OCI-LY7 (cell line): ENCODE measurements at regions not wholly inside any gene's neighbourhood (a gene's known extent, or its start where the extent isn't known, plus 50 kb on each side); places are given as distances from the start of the nearest gene placed in this dataset.

Experiments
- BruUV-seq: library from RNA; stranded (reverse); fragments of 400-500 nt; replicated peaks from 2 replicates; lab custom pipeline; 2021; lab: Mats Ljungman, UMichigan
- CTCF ChIA-PET: fragments of 300-600 bp; sonication (Branson Sonifier 250); formaldehyde crosslinking; loops from one replicate; lab custom pipeline; 2022; ENCODE audit warnings: antibody characterized with exemption; ENCODE audit not compliant: unreplicated experiment; lab: Charles Lee
- POLR2A ChIA-PET: fragments of 300-600 bp; sonication (Branson Sonifier 250); formaldehyde crosslinking; loops from one replicate; lab custom pipeline; 2022; ENCODE audit warnings: antibody characterized with exemption; lab: Charles Lee
- DNase-seq: peaks from one replicate; pipeline ENCODE4 v3.0.0-alpha.2; 2015; ENCODE audit warnings: low spot score
- H2AFZ ChIP-seq: fragments of 200-600 bp; sonication (generic), shearing (Covaris generic); 2 replicates; pipeline ENCODE4 v1.6.1; 2014; ENCODE audit warnings: mild to moderate bottlenecking, antibody characterized with exemption, low read length, moderate library complexity
- H3K27ac ChIP-seq: fragments of 200-600 bp; sonication (generic); 2 replicates; pipeline ENCODE4 v1.5.1; 2014; ENCODE audit warnings: mixed run types, low read depth, mild to moderate bottlenecking, moderate library complexity, low read length, inconsistent platforms; ENCODE audit not compliant: poor library complexity, severe bottlenecking
- H3K36me3 ChIP-seq: fragments of 200-600 bp; sonication (generic); 2 replicates; pipeline ENCODE4 v1.6.1; 2014; ENCODE audit warnings: mild to moderate bottlenecking, antibody characterized with exemption, low read length, moderate library complexity, mixed read lengths; ENCODE audit not compliant: insufficient read depth
- H3K4me1 ChIP-seq: fragments of 200-600 bp; sonication (generic); 2 replicates; pipeline ENCODE4 v1.5.1; 2014; ENCODE audit warnings: mild to moderate bottlenecking, low read length; ENCODE audit not compliant: insufficient read depth, poor library complexity, severe bottlenecking
- H3K4me2 ChIP-seq: fragments of 200-600 bp; sonication (generic); 2 replicates; pipeline ENCODE4 v1.6.1; 2014; ENCODE audit warnings: mild to moderate bottlenecking, low read length
- H3K4me3 ChIP-seq: fragments of 200-600 bp; sonication (generic); 2 replicates; pipeline ENCODE4 v1.5.1; 2014; ENCODE audit warnings: mild to moderate bottlenecking, low read depth, low read length; ENCODE audit not compliant: poor library complexity, severe bottlenecking
- H3K79me2 ChIP-seq: fragments of 200-600 bp; sonication (generic); 2 replicates; pipeline ENCODE4 v1.6.1; 2016; ENCODE audit warnings: low read depth, mild to moderate bottlenecking, low read length, moderate library complexity, mixed read lengths; ENCODE audit not compliant: insufficient read depth
- H3K9me2 ChIP-seq: fragments of 200-600 bp; sonication (generic); 2 replicates; pipeline ENCODE4 v1.6.1; 2016; ENCODE audit warnings: mild to moderate bottlenecking, low read length, mixed read lengths; ENCODE audit not compliant: insufficient read depth
- H3K9me3 ChIP-seq: fragments of 200-600 bp; sonication (generic); 2 replicates; pipeline ENCODE4 v1.6.1; 2014; ENCODE audit warnings: mild to moderate bottlenecking, mixed run types, low read length, mixed read lengths
- H4K20me1 ChIP-seq: fragments of 200-600 bp; sonication (generic); 2 replicates; pipeline ENCODE4 v1.6.1; 2014; ENCODE audit warnings: mild to moderate bottlenecking, antibody characterized with exemption, low read length, moderate library complexity, mixed read lengths; ENCODE audit not compliant: insufficient read depth
- CTCF ChIP-seq: fragments of 200-600 bp; sonication (generic); conservative IDR thresholded peaks from 2 replicates; pipeline ENCODE4 v1.5.1; 2014; ENCODE audit warnings: mild to moderate bottlenecking, antibody characterized with exemption, low read length, moderate library complexity, mixed read lengths
- EZH2phosphoT487 ChIP-seq: fragments of 200-600 bp; sonication (generic); IDR thresholded peaks from 2 replicates; pipeline ENCODE4 v1.6.1; 2018; ENCODE audit warnings: low read depth, borderline replicate concordance, mild to moderate bottlenecking, mixed run types, antibody characterized with exemption, low read length, moderate library complexity, mixed read lengths
- intact Hi-C: fragments of 100-400 bp; cut with micrococcal nuclease; formaldehyde crosslinking; loops from one replicate; pipeline ENCODE4 v1.10.0; 2022; ENCODE audit not compliant: unreplicated experiment

GRCh38 chr4:93981594-93981993 is 153.0 kb downstream of the ATOH1 start:
- H3K4me2 ChIP-seq, result no peak overlapping the region
- POLR2A ChIA-PET, result interaction anchor here (0.7 kb wide), 1 partner anchor 151 kb away, joined by 3 read pairs; no protein-coding TSS in a partner anchor
- CTCF ChIA-PET, result no interaction called here
- H3K79me2 ChIP-seq, result no peaks in the 10 kb centered on the region
- H3K9me2 ChIP-seq, result no peaks in the 10 kb centered on the region
- TF ChIP-seq EZH2phosphoT487 (no peak), CTCF (no peak)
- intact Hi-C loops, result no loop called here
- H3K4me1 ChIP-seq, result peaks cover 10% of the 10 kb centered on the region
- no peaks in the 10 kb centered on the region for H4K20me1 ChIP-seq
- H3K36me3 ChIP-seq, result no peaks in the 10 kb centered on the region
- no peak overlapping the region for H2AFZ ChIP-seq
- H3K9me3 ChIP-seq, result no peaks in the 10 kb centered on the region
- no TSS peak for BruUV-seq
- no peak for DNase-seq
- no peak overlapping the region for H3K27ac ChIP-seq
- no peak overlapping the region for H3K4me3 ChIP-seq

GRCh38 chr4:93982255-93982654 is 153.7 kb downstream of the ATOH1 start:
- Histone ChIP-seq H2AFZ (no peak overlapping the region), H3K9me3 (no peaks in the 10 kb centered on the region), H3K4me3 (no peak overlapping the region), H4K20me1 (no peaks in the 10 kb centered on the region), H3K36me3 (no peaks in the 10 kb centered on the region), H3K9me2 (no peaks in the 10 kb centered on the region), H3K79me2 (no peaks in the 10 kb centered on the region), H3K4me1 (peaks cover 10% of the 10 kb centered on the region), H3K4me2 (no peak overlapping the region), H3K27ac (no peak overlapping the region)
- TF ChIP-seq CTCF (no peak), EZH2phosphoT487 (no peak)
- no peak for DNase-seq
- intact Hi-C loops, result no loop called here
- CTCF ChIA-PET, result no interaction called here
- no TSS peak for BruUV-seq
- POLR2A ChIA-PET, result no interaction called here

- peaks cover 10% of the 10 kb centered on the region for H3K4me1 ChIP-seq
- ChIA-PET CTCF (no interaction called here), POLR2A (interaction anchor here (1.1 kb wide), 1 partner anchor 9 kb away, joined by 4 read pairs; no protein-coding TSS in a partner anchor)
- TF ChIP-seq EZH2phosphoT487, result no peak
- no peak for TF ChIP-seq CTCF
- peak; percentile 49 for DNase-seq
- no peaks in the 10 kb centered on the region for H3K79me2 ChIP-seq
- H3K9me3 ChIP-seq, result no peaks in the 10 kb centered on the region
- no peaks in the 10 kb centered on the region for H3K36me3 ChIP-seq
- no peak overlapping the region for H3K27ac ChIP-seq
- H3K4me3 ChIP-seq, result no peak overlapping the region
- H3K9me2 ChIP-seq, result no peaks in the 10 kb centered on the region
- intact Hi-C loops, result no loop called here
- H4K20me1 ChIP-seq, result no peaks in the 10 kb centered on the region
- peak overlapping the region; percentile 29; the same call in 1 of the 2 replicates for H2AFZ ChIP-seq
- H3K4me2 ChIP-seq, result no peak overlapping the region
- no TSS peak for BruUV-seq
Observed at GRCh38 chr4:93983140-93983539, 154.6 kb downstream of the ATOH1 start.
